ENCODE measurements at regions not wholly inside any gene's neighbourhood (a gene's known extent, or its start where the extent isn't known, plus 50 kb on each side); places are given as distances from the start of the nearest gene placed in this dataset.

- Histone ChIP-seq H3K9ac (ENCODE audit: insufficient read depth, low read length) (no peak overlapping the region), H3K27ac (ENCODE audit: insufficient read depth, low read length) (no peak overlapping the region), H3K79me2 (ENCODE audit: control insufficient read depth, insufficient read depth, low read length) (no peaks in the 10 kb centered on the region), H3K4me2 (ENCODE audit: extremely low read depth, insufficient read depth, low read length) (no peak overlapping the region), H2AFZ (ENCODE audit: low read length) (no peak overlapping the region), H3K36me3 (ENCODE audit: control insufficient read depth, insufficient read depth, low read length) (no peaks in the 10 kb centered on the region), H3K4me3 (replicated peaks in 1 of 4; ENCODE audit: control extremely low read depth in 1 of 4, insufficient read depth in 1 of 4, low read depth in 3 of 4, low read length in 4 of 4) (no peak overlapping the region), H4K20me1 (ENCODE audit: control insufficient read depth, extremely low read depth, insufficient read depth, low read length) (no peaks in the 10 kb centered on the region), H3K27me3 (ENCODE audit: control insufficient read depth, insufficient read depth, low read length) (no peaks in the 10 kb centered on the region), H3K9me3 (ENCODE audit: control insufficient read depth, insufficient read depth, low read depth, low read length) (no peaks in the 10 kb centered on the region), H3K4me1 (ENCODE audit: control insufficient read depth, extremely low read depth, insufficient read depth, low read length) (no peaks in the 10 kb centered on the region)
- DNase-seq (ENCODE audit: low read depth in 2 of 2) = no peak
- TF ChIP-seq CTCF (conservative IDR thresholded peaks at IDR 0.05 in 1 of 2, IDR thresholded peaks at IDR 0.05 in 1 of 2; ENCODE audit: low read depth in 1 of 2, low read length in 2 of 2) (no peak), EZH2 (IDR thresholded peaks at IDR 0.05; ENCODE audit: low read length, missing control alignments) (no peak)
Measured at GRCh38 chr2:23077596-23077995, 307.4 kb upstream of the KLHL29 start.

- Histone ChIP-seq H3K9ac (ENCODE audit: insufficient read depth, low read length) (no peak overlapping the region), H3K4me1 (ENCODE audit: control insufficient read depth, extremely low read depth, insufficient read depth, low read length) (no peaks in the 10 kb centered on the region), H3K36me3 (ENCODE audit: control insufficient read depth, insufficient read depth, low read length) (no peaks in the 10 kb centered on the region), H3K4me3 (replicated peaks in 1 of 4; ENCODE audit: control extremely low read depth in 1 of 4, insufficient read depth in 1 of 4, low read depth in 3 of 4, low read length in 4 of 4) (no peak overlapping the region), H2AFZ (ENCODE audit: low read length) (no peak overlapping the region), H3K27ac (ENCODE audit: insufficient read depth, low read length) (no peak overlapping the region), H3K27me3 (ENCODE audit: control insufficient read depth, insufficient read depth, low read length) (no peaks in the 10 kb centered on the region), H3K9me3 (ENCODE audit: control insufficient read depth, insufficient read depth, low read depth, low read length) (no peaks in the 10 kb centered on the region), H3K79me2 (ENCODE audit: control insufficient read depth, insufficient read depth, low read length) (no peaks in the 10 kb centered on the region), H4K20me1 (ENCODE audit: control insufficient read depth, extremely low read depth, insufficient read depth, low read length) (no peaks in the 10 kb centered on the region), H3K4me2 (ENCODE audit: extremely low read depth, insufficient read depth, low read length) (no peak overlapping the region)
- TF ChIP-seq EZH2 (IDR thresholded peaks at IDR 0.05; ENCODE audit: low read length, missing control alignments) (no peak), CTCF (conservative IDR thresholded peaks at IDR 0.05 in 1 of 2, IDR thresholded peaks at IDR 0.05 in 1 of 2; ENCODE audit: low read depth in 1 of 2, low read length in 2 of 2) (no peak)
- no peak for DNase-seq (ENCODE audit: low read depth in 2 of 2)
Measured at GRCh38 chr2:23078784-23079434, 306.1 kb upstream of the KLHL29 start.

- no peaks in the 10 kb centered on the region for H3K27me3 ChIP-seq (ENCODE audit: control insufficient read depth, insufficient read depth, low read length)
- H3K79me2 ChIP-seq (ENCODE audit: control insufficient read depth, insufficient read depth, low read length) = no peaks in the 10 kb centered on the region
- no peak overlapping the region for H2AFZ ChIP-seq (ENCODE audit: low read length)
- no peak overlapping the region for H3K9ac ChIP-seq (ENCODE audit: insufficient read depth, low read length)
- H3K4me2 ChIP-seq (ENCODE audit: extremely low read depth, insufficient read depth, low read length) = no peak overlapping the region
- H3K36me3 ChIP-seq (ENCODE audit: control insufficient read depth, insufficient read depth, low read length) = no peaks in the 10 kb centered on the region
- H3K4me3 ChIP-seq (replicated peaks in 1 of 4; ENCODE audit: control extremely low read depth in 1 of 4, insufficient read depth in 1 of 4, low read depth in 3 of 4, low read length in 4 of 4) = no peak overlapping the region
- H3K27ac ChIP-seq (ENCODE audit: insufficient read depth, low read length) = no peak overlapping the region
- no peaks in the 10 kb centered on the region for H3K9me3 ChIP-seq (ENCODE audit: control insufficient read depth, insufficient read depth, low read depth, low read length)
- TF ChIP-seq CTCF (conservative IDR thresholded peaks at IDR 0.05 in 1 of 2, IDR thresholded peaks at IDR 0.05 in 1 of 2; ENCODE audit: low read depth in 1 of 2, low read length in 2 of 2) (no peak), EZH2 (IDR thresholded peaks at IDR 0.05; ENCODE audit: low read length, missing control alignments) (no peak)
- no peaks in the 10 kb centered on the region for H3K4me1 ChIP-seq (ENCODE audit: control insufficient read depth, extremely low read depth, insufficient read depth, low read length)
- no peaks in the 10 kb centered on the region for H4K20me1 ChIP-seq (ENCODE audit: control insufficient read depth, extremely low read depth, insufficient read depth, low read length)
- DNase-seq (ENCODE audit: low read depth in 2 of 2) = no peak
Measured at GRCh38 chr2:23083966-23084365, 301.0 kb upstream of the KLHL29 start.
